PFSK-1 (cell line): ENCODE measurements at regions not wholly inside any gene's neighbourhood (a gene's known extent, or its start where the extent isn't known, plus 50 kb on each side); places are given as distances from the start of the nearest gene placed in this dataset.

ENCODE experiments used
- FOXP2 ChIP-seq: optimal IDR thresholded peaks from 2 replicates; pipeline ENCODE3; 2011; ENCODE audit warnings: borderline replicate concordance, control low read depth, inconsistent platforms; ENCODE audit not compliant: insufficient read depth; ENCODE audit errors: extremely low read length, extremely low read depth
- POLR2AphosphoS5 ChIP-seq: IDR thresholded peaks from 2 replicates; pipeline ENCODE4 v1.6.1; 2012; ENCODE audit warnings: low read depth, mild to moderate bottlenecking, control low read depth, low read length, moderate library complexity
- REST ChIP-seq, 2 experiments: IDR thresholded peaks; 2 replicates each; pipeline versions ENCODE4 v1.6.1 to v1.8.0; 2011 to 2012; ENCODE audit warnings: low read depth in 2 of 2, low read length in 2 of 2, control low read depth in 1 of 2, inconsistent platforms in 1 of 2, mild to moderate bottlenecking in 1 of 2, moderate library complexity in 1 of 2; ENCODE audit not compliant: insufficient read depth in 1 of 2
- SIN3A ChIP-seq: IDR thresholded peaks from 2 replicates; pipeline ENCODE4 v1.6.1; 2012; ENCODE audit warnings: mild to moderate bottlenecking, low read length, moderate library complexity, borderline replicate concordance; ENCODE audit not compliant: insufficient read depth
- TAF1 ChIP-seq: IDR thresholded peaks from 2 replicates; pipeline ENCODE4 v1.6.1; 2012; ENCODE audit warnings: low read length, control low read depth, borderline replicate concordance; ENCODE audit not compliant: insufficient read depth

- TF ChIP-seq SIN3A (no peak), POLR2AphosphoS5 (no peak), FOXP2 (no peak), REST (IDR thresholded peaks at IDR 0.05; ENCODE audit: insufficient read depth in 1 of 2, low read depth in 2 of 2, low read length in 2 of 2) (no peak), TAF1 (no peak)
Observed at GRCh38 chr12:65532162-65532561, 253.7 kb downstream of the MSRB3 start.

- TF ChIP-seq REST (IDR thresholded peaks at IDR 0.05; ENCODE audit: insufficient read depth in 1 of 2, low read depth in 2 of 2, low read length in 2 of 2) (no peak), POLR2AphosphoS5 (peak; percentile 38; the same call in 1 of the 2 replicates)
Observed at GRCh38 chr12:65532764-65533163, 254.3 kb downstream of the MSRB3 start.

GRCh38 chr12:65533177-65533883 is 254.8 kb downstream of the MSRB3 start:
- TF ChIP-seq REST (IDR thresholded peaks at IDR 0.05; ENCODE audit: insufficient read depth in 1 of 2, low read depth in 2 of 2, low read length in 2 of 2): no peak

- TF ChIP-seq REST (IDR thresholded peaks at IDR 0.05; ENCODE audit: insufficient read depth in 1 of 2, low read depth in 2 of 2, low read length in 2 of 2) (no peak), POLR2AphosphoS5 (no peak), SIN3A (no peak), TAF1 (no peak), FOXP2 (no peak)
Observed at GRCh38 chr12:65534238-65534841, 255.9 kb downstream of the MSRB3 start.

- TF ChIP-seq FOXP2: no peak
- TF ChIP-seq TAF1: no peak
- TF ChIP-seq POLR2AphosphoS5: no peak
- no peak for TF ChIP-seq SIN3A
- no peak for TF ChIP-seq REST (IDR thresholded peaks at IDR 0.05; ENCODE audit: insufficient read depth in 1 of 2, low read depth in 2 of 2, low read length in 2 of 2)
Observed at GRCh38 chr12:65535946-65536345, 257.5 kb downstream of the MSRB3 start.
